H1 (cell line): ENCODE measurements at regions not wholly inside any gene's neighbourhood (a gene's known extent, or its start where the extent isn't known, plus 50 kb on each side); places are given as distances from the start of the nearest gene placed in this dataset.
A peak's percentile ranks its signal among the peaks of the same experiment; 100 is the strongest.

ENCODE experiments used
- CTCF ChIA-PET: fragments of 300-600 bp; sonication (Branson Sonifier 250); formaldehyde crosslinking; loops from one replicate; lab custom pipeline; 2021; ENCODE audit not compliant: partially characterized antibody; lab: Charles Lee
- POLR2A ChIA-PET: fragments of 300-600 bp; sonication (Branson Sonifier 250); formaldehyde crosslinking; loops from one replicate; lab custom pipeline; 2021; ENCODE audit warnings: inconsistent platforms; ENCODE audit not compliant: partially characterized antibody; lab: Charles Lee
- DNase-seq, 2 experiments: peaks; one replicate each; pipeline versions ENCODE4 v3.0.0 to v3.0.0-alpha.2; 2010 to 2022; ENCODE audit warnings: low spot score in 2 of 2, low read depth in 1 of 2, mixed read lengths in 1 of 2
- FAIRE-seq: peaks from 2 replicates; lab custom pipeline; 2011; peaks lifted over from hg19 to GRCh38; lab: Jason Lieb, UNC
- H2AFZ ChIP-seq: 2 replicates; pipeline ENCODE4 v1.8.1; 2012; ENCODE audit warnings: low read length, inconsistent platforms
- H2AK5ac ChIP-seq: 2 replicates; pipeline ENCODE4 v1.6.1; 2013; ENCODE audit warnings: low read depth, low read length
- H2BK120ac ChIP-seq: replicated peaks from 2 replicates; pipeline ENCODE3; 2013; ENCODE audit warnings: low read depth, low read length, inconsistent platforms
- H2BK12ac ChIP-seq: 2 replicates; pipeline ENCODE4 v1.6.1; 2013; ENCODE audit warnings: low read depth, low read length
- H2BK15ac ChIP-seq: 2 replicates; pipeline ENCODE4 v1.6.1; 2013; ENCODE audit warnings: low read length
- H2BK20ac ChIP-seq: 2 replicates; pipeline ENCODE4 v1.6.1; 2013; ENCODE audit warnings: low read length
- H2BK5ac ChIP-seq: 2 replicates; pipeline ENCODE4 v1.6.1; 2013; ENCODE audit warnings: low read depth, low read length
- H3K14ac ChIP-seq: 2 replicates; pipeline ENCODE4 v1.6.1; 2013; ENCODE audit warnings: inconsistent platforms; ENCODE audit not compliant: insufficient read length
- H3K18ac ChIP-seq: 2 replicates; pipeline ENCODE4 v1.6.1; 2013; ENCODE audit warnings: low read length; ENCODE audit errors: extremely low read depth
- H3K23ac ChIP-seq: 2 replicates; pipeline ENCODE4 v1.6.1; 2013; ENCODE audit warnings: inconsistent platforms; ENCODE audit not compliant: insufficient read length
- H3K23me2 ChIP-seq: 2 replicates; pipeline ENCODE4 v1.6.1; 2013; ENCODE audit warnings: low read depth, low read length
- H3K27ac ChIP-seq: 2 replicates; pipeline ENCODE4 v1.6.1; 2011; ENCODE audit warnings: low read depth, low read length, inconsistent platforms
- H3K27me3 ChIP-seq, 4 experiments: replicated peaks in 1 of 4; 1 replicate in 1 of 4; 2 replicates in 3 of 4; pipeline versions ENCODE4 v1.6.1 to v1.8.1; 2011 to 2013; ENCODE audit warnings: low read length in 3 of 4, mild to moderate bottlenecking in 3 of 4, inconsistent platforms in 2 of 4, mixed read lengths in 2 of 4, moderate library complexity in 1 of 4; ENCODE audit not compliant: control insufficient read depth in 3 of 4, insufficient read depth in 3 of 4; ENCODE audit errors: extremely low read depth in 1 of 4
- H3K36me3 ChIP-seq, 4 experiments: 2 replicates each; pipeline versions ENCODE4 v1.6.1 to v1.8.1; 2011 to 2013; ENCODE audit warnings: mild to moderate bottlenecking in 4 of 4, low read length in 3 of 4, moderate library complexity in 2 of 4, control low read depth in 1 of 4, inconsistent platforms in 1 of 4; ENCODE audit not compliant: insufficient read depth in 4 of 4, control insufficient read depth in 2 of 4
- H3K4ac ChIP-seq: replicated peaks from 2 replicates; pipeline ENCODE3; 2013; ENCODE audit warnings: low read length, low read depth, mixed read lengths, inconsistent platforms; ENCODE audit not compliant: insufficient read length
- H3K4me1 ChIP-seq, 4 experiments: replicated peaks in 1 of 4; 1 replicate in 1 of 4; 2 replicates in 3 of 4; pipeline versions ENCODE4 v1.6.1 to v1.8.1; 2011 to 2013; ENCODE audit warnings: low read length in 3 of 4, inconsistent platforms in 2 of 4, mixed read lengths in 1 of 4; ENCODE audit not compliant: insufficient read depth in 4 of 4, control insufficient read depth in 3 of 4
- H3K4me2 ChIP-seq, 2 experiments: 2 replicates each; pipeline versions ENCODE4 v1.6.1 to v1.8.1; 2011 to 2013; ENCODE audit warnings: low read depth in 2 of 2, low read length in 2 of 2, control low read depth in 1 of 2, inconsistent platforms in 1 of 2, mild to moderate bottlenecking in 1 of 2; ENCODE audit not compliant: insufficient read depth in 1 of 2
- H3K4me3 ChIP-seq, 4 experiments: fragments of 200-600, 300-600 bp in 1 of 4; sonication (generic), shearing (Covaris generic), sonication (Bioruptor Twin) in 1 of 4; 2 replicates each; pipeline versions ENCODE4 v1.5.1 to v1.8.1; 2011 to 2016; ENCODE audit warnings: low read length in 4 of 4, low read depth in 3 of 4, control low read depth in 2 of 4, inconsistent platforms in 2 of 4, mild to moderate bottlenecking in 2 of 4, mixed read lengths in 1 of 4, moderate library complexity in 1 of 4; ENCODE audit not compliant: insufficient read depth in 2 of 4; ENCODE audit errors: extremely low read depth in 1 of 4
- H3K56ac ChIP-seq: replicated peaks from 2 replicates; pipeline ENCODE3; 2013; ENCODE audit warnings: low read depth, mild to moderate bottlenecking, mixed read lengths, low read length, inconsistent platforms; ENCODE audit not compliant: insufficient read length
- H3K79me1 ChIP-seq: 2 replicates; pipeline ENCODE4 v1.6.1; 2013; ENCODE audit warnings: low read depth, low read length, control low read depth
- H3K79me2 ChIP-seq, 2 experiments: 2 replicates each; pipeline versions ENCODE4 v1.6.1 to v1.8.1; 2012 to 2013; ENCODE audit warnings: low read length in 2 of 2, mild to moderate bottlenecking in 2 of 2, inconsistent platforms in 1 of 2; ENCODE audit not compliant: insufficient read depth in 2 of 2, control insufficient read depth in 1 of 2
- H3K9ac ChIP-seq, 4 experiments: replicated peaks in 1 of 4; 1 replicate in 1 of 4; 2 replicates in 3 of 4; pipeline versions ENCODE4 v1.6.1 to v1.8.1; 2011 to 2013; ENCODE audit warnings: low read depth in 3 of 4, low read length in 3 of 4, control low read depth in 2 of 4, mild to moderate bottlenecking in 2 of 4, moderate library complexity in 2 of 4, inconsistent platforms in 1 of 4; ENCODE audit errors: extremely low read depth in 1 of 4
- H3K9me3 ChIP-seq, 2 experiments: 2 replicates each; pipeline versions ENCODE4 v1.6.1 to v1.8.1; 2012 to 2013; ENCODE audit warnings: mild to moderate bottlenecking in 2 of 2, moderate library complexity in 2 of 2, control low read depth in 1 of 2, inconsistent platforms in 1 of 2, low read depth in 1 of 2, low read length in 1 of 2, mixed read lengths in 1 of 2; ENCODE audit not compliant: insufficient read depth in 2 of 2
- H4K20me1 ChIP-seq, 2 experiments: replicated peaks in 1 of 2; 2 replicates each; pipeline versions ENCODE3 to v1.8.1; 2011 to 2013; ENCODE audit warnings: inconsistent platforms in 2 of 2, low read length in 2 of 2, mild to moderate bottlenecking in 1 of 2; ENCODE audit not compliant: insufficient read depth in 2 of 2, control insufficient read depth in 1 of 2
- H4K5ac ChIP-seq: 2 replicates; pipeline ENCODE4 v1.6.1; 2013; ENCODE audit warnings: low read length, low read depth, mixed read lengths, inconsistent platforms; ENCODE audit not compliant: insufficient read length
- H4K8ac ChIP-seq: 2 replicates; pipeline ENCODE4 v1.8.0; 2013; ENCODE audit warnings: mild to moderate bottlenecking, moderate library complexity, low read length, inconsistent platforms; ENCODE audit not compliant: insufficient read depth; ENCODE audit errors: extremely low read depth
- H4K91ac ChIP-seq: replicated peaks from 2 replicates; pipeline ENCODE3; 2013; ENCODE audit warnings: low read length, mixed read lengths, inconsistent platforms; ENCODE audit not compliant: insufficient read length
- HDAC2 ChIP-seq, 2 experiments: fragments of 300-600 bp in 1 of 2; sonication (generic) in 1 of 2; IDR thresholded peaks; 2 replicates each; pipeline ENCODE4 v1.6.1; 2011 to 2012; ENCODE audit warnings: low read depth in 2 of 2, low read length in 2 of 2, mild to moderate bottlenecking in 2 of 2, moderate library complexity in 2 of 2, borderline replicate concordance in 1 of 2, inconsistent platforms in 1 of 2
- RAD21 ChIP-seq, 2 experiments: IDR thresholded peaks in 1 of 2; conservative IDR thresholded peaks in 1 of 2; 2 replicates each; pipeline ENCODE4 v1.6.1; 2011; ENCODE audit warnings: low read depth in 2 of 2, low read length in 2 of 2, improper control_type of control experiment in 1 of 2, inconsistent platforms in 1 of 2, mild to moderate bottlenecking in 1 of 2, moderate library complexity in 1 of 2
- WGBS, 2 experiments: shearing (Covaris generic) in 1 of 2; methylation state at CpG; one replicate each; pipeline versions ENCODE4 v1.1.6 to v1.1.7; 2013 to 2015; ENCODE audit warnings: low lambda C conversion rate in 2 of 2, mixed read lengths in 2 of 2, inconsistent platforms in 1 of 2, low coverage in 1 of 2, missing lambda C conversion rate in 1 of 2; ENCODE audit not compliant: insufficient replicate concordance in 2 of 2, insufficient coverage in 1 of 2, insufficient read length in 1 of 2; ENCODE audit errors: extremely low coverage in 1 of 2, missing lambda C conversion rate in 1 of 2; 5-methylcytosine and 5-hydroxymethylcytosine counted together

- Histone ChIP-seq H3K4me1 (no peaks in the 10 kb centered on the region), H3K36me3 (peaks cover 0 to 4% (median 0%) of the 10 kb centered on the region in 4 experiments; a peak in 1 of 8 replicates), H3K23ac (no peak overlapping the region), H4K91ac (no peak overlapping the region), H3K18ac (no peak overlapping the region), H3K79me1 (no peaks in the 10 kb centered on the region), H3K56ac (no peak overlapping the region), H3K14ac (no peak overlapping the region), H3K4me2 (no peak overlapping the region), H3K79me2 (no peaks in the 10 kb centered on the region), H3K4me3 (no peak overlapping the region), H4K20me1 (no peaks in the 10 kb centered on the region), H3K27ac (no peak overlapping the region), H2BK12ac (no peak overlapping the region), H3K4ac (no peak overlapping the region), H3K9ac (no peak overlapping the region), H2BK120ac (no peak overlapping the region), H4K8ac (no peak overlapping the region), H2AK5ac (no peak overlapping the region; the same call in 1 of the 2 replicates), H3K9me3 (peaks cover 0 to 12% of the 10 kb centered on the region in 2 experiments; a peak in 1 of 4 replicates), H3K23me2 (no peaks in the 10 kb centered on the region), H2BK20ac (no peak overlapping the region), H2BK15ac (no peak overlapping the region), H4K5ac (no peak overlapping the region), H2AFZ (no peak overlapping the region), H3K27me3 (no peaks in the 10 kb centered on the region), H2BK5ac (no peak overlapping the region)
- TF ChIP-seq HDAC2 (IDR thresholded peaks at IDR 0.05; ENCODE audit: borderline replicate concordance in 1 of 2, low read depth in 2 of 2, low read length in 2 of 2) (no peak), RAD21 (IDR thresholded peaks at IDR 0.05 in 1 of 2, conservative IDR thresholded peaks at IDR 0.05 in 1 of 2; ENCODE audit: low read depth in 2 of 2, low read length in 2 of 2) (peak in 1 of 2 experiments; percentile 14; a peak in 1 of 4 replicates)
- FAIRE-seq (no peak), DNase-seq (no peak)
- ChIA-PET POLR2A (no interaction called here), CTCF (interaction anchor here (0.9 to 1.3 kb wide), 2 partner anchors 9 to 14 kb away, joined by 3 to 4 read pairs; no protein-coding TSS in a partner anchor)
- WGBS, 2 experiments, result 88% methylated on average over 9 of the region's 9 CpGs; no CpG with 5 or more reads in 1 of the 2 experiments
These were observed 737.2 kb upstream of the GJE1 start for GRCh38 chr6:141395443-141396008.
